ENCODE measurements at regions not wholly inside any gene's neighbourhood (a gene's known extent, or its start where the extent isn't known, plus 50 kb on each side); places are given as distances from the start of the nearest gene placed in this dataset.
"Not testable (repeated sequence)": the region's sequence is repeated elsewhere in the genome, so short reads cannot be mapped to it uniquely, and the experiment has no call there.

DNA sequence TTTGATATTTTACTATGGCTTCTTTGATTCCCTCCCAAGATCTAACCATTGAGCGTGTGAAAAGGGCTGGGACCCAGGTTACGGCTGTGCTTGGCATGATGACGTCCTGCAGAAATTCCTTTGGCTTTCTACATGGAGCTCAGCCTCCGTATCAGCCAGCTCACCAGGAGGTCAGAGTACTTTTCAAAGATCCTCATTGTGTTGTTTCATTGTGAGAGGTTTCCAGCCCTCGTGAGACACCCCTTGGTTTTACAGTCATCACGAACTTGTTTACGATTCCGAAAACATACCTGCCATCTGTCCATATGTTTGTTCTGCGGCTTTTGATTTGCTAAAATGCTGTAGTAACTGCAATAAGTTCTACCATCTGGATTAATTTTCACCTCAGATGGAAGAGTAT is 453.1 kb downstream of the TMEM121 start:
- Histone ChIP-seq H3K27ac (no peak overlapping the region), H3K36me3 (ENCODE audit: insufficient read depth, low read length) (no peaks in the 10 kb centered on the region), H3K4me3 (no peak overlapping the region), H3K9ac (ENCODE audit: insufficient read length) (no peak overlapping the region), H3K9me3 (ENCODE audit: low read depth, low read length) (no peaks in the 10 kb centered on the region)
- DNase-seq (ENCODE audit: low read depth, low spot score), result no peak
- TF ChIP-seq POLR2AphosphoS5 (IDR thresholded peaks at IDR 0.05; ENCODE audit: borderline replicate concordance, low read depth, low read length) (no peak), FOXP2 (optimal IDR thresholded peaks at IDR 0.05; ENCODE audit: control extremely low read depth, extremely low read length, insufficient read depth) (no peak), EZH2 (IDR thresholded peaks at IDR 0.05) (no peak)

- no peak overlapping the region for H3K4me3 ChIP-seq
- TF ChIP-seq POLR2AphosphoS5 (IDR thresholded peaks at IDR 0.05; ENCODE audit: borderline replicate concordance, low read depth, low read length), result no peak
- TF ChIP-seq FOXP2 (optimal IDR thresholded peaks at IDR 0.05; ENCODE audit: control extremely low read depth, extremely low read length, insufficient read depth), result no peak
- no peak for TF ChIP-seq EZH2 (IDR thresholded peaks at IDR 0.05)
These were observed 453.8 kb downstream of the TMEM121 start for GRCh38 chr14:105980224-105980623.

GRCh38 chr14:105981517-105982302 is 455.3 kb downstream of the TMEM121 start:
- not testable (repeated sequence) for H3K4me3 ChIP-seq; H3K27ac ChIP-seq; H3K9me3 ChIP-seq (ENCODE audit: low read depth, low read length); H3K9ac ChIP-seq (ENCODE audit: insufficient read length); DNase-seq (ENCODE audit: low read depth, low spot score); H3K36me3 ChIP-seq (ENCODE audit: insufficient read depth, low read length)

More at GRCh38 chr14:105980224-105980623, 453.8 kb downstream of the TMEM121 start:
- Histone ChIP-seq H3K9me3 (ENCODE audit: low read depth, low read length) (no peaks in the 10 kb centered on the region), H3K27ac (no peak overlapping the region), H3K9ac (ENCODE audit: insufficient read length) (no peak overlapping the region), H3K36me3 (ENCODE audit: insufficient read depth, low read length) (no peaks in the 10 kb centered on the region)
- DNase-seq (ENCODE audit: low read depth, low spot score), result no peak

DNA sequence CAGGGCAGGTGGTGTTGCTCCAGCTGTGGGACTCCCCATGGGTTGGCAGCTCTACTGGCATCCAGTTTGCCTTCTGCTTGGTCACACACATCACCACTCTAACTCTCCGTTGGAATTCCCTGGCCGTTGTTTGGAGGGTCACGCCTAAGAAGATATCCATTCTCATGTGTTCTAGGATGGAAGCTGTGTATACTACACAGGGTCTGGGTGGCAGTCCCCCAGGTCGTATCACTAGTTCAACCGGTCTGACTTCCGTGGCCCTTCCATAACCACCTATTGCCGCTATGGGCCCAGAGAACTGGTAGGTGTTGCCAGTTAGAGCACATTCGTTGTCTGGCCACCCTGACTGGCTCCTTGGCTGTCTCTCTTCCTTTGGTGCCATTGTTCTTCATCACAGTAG is 456.3 kb downstream of the TMEM121 start:
- no peak overlapping the region for H3K4me3 ChIP-seq
- no peaks in the 10 kb centered on the region for H3K36me3 ChIP-seq (ENCODE audit: insufficient read depth, low read length)
- DNase-seq (ENCODE audit: low read depth, low spot score), result no peak
- no peak overlapping the region for H3K9ac ChIP-seq (ENCODE audit: insufficient read length)
- TF ChIP-seq POLR2AphosphoS5 (IDR thresholded peaks at IDR 0.05; ENCODE audit: borderline replicate concordance, low read depth, low read length) (no peak), EZH2 (IDR thresholded peaks at IDR 0.05) (no peak), FOXP2 (optimal IDR thresholded peaks at IDR 0.05; ENCODE audit: control extremely low read depth, extremely low read length, insufficient read depth) (no peak)
- no peak overlapping the region for H3K27ac ChIP-seq
- no peaks in the 10 kb centered on the region for H3K9me3 ChIP-seq (ENCODE audit: low read depth, low read length)

DNA sequence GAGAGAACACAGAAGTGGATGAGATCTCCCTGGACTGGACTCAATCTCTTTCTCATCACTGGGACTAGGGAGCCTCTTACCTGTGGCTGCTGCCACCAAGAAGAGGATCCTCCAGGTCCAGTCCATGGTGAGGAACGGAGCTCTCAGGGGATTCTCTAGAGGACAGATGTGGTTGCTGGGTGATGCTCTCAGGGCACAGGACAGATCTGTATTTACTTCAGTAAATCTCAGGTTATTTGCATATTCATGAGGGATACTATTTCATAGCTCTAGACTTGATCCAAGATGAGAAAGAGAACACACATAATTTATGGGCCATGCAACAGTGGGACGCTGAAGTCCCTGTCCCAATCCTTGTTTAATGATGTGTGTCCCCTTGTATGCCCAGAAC is 460.5 kb downstream of the TMEM121 start:
- Histone ChIP-seq H3K27ac (no peak overlapping the region), H3K36me3 (ENCODE audit: insufficient read depth, low read length) (no peaks in the 10 kb centered on the region), H3K9me3 (ENCODE audit: low read depth, low read length) (no peaks in the 10 kb centered on the region), H3K4me3 (no peak overlapping the region), H3K9ac (ENCODE audit: insufficient read length) (no peak overlapping the region)
- no peak for DNase-seq (ENCODE audit: low read depth, low spot score)
- TF ChIP-seq FOXP2 (optimal IDR thresholded peaks at IDR 0.05; ENCODE audit: control extremely low read depth, extremely low read length, insufficient read depth) (no peak), POLR2AphosphoS5 (IDR thresholded peaks at IDR 0.05; ENCODE audit: borderline replicate concordance, low read depth, low read length) (no peak), EZH2 (IDR thresholded peaks at IDR 0.05) (no peak)

DNA sequence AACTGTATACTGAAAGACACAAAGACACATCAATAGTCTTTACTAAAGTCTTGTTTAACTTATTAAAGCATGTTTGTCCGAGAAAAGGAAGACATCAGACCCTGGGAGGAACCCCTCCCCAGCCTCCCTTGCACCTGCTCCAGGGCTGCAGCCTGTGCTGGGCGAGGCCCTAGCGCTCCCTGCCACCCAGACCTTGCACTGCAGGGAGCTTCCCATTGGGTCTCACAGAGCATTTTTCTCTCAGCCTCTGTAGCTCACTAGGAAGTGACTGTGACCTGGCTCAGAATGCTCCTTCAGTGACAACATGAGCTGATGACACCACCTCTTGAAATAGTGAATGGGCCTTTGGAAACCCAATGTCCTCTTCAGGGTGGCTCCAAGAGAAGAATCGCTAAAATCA is 461.2 kb downstream of the TMEM121 start:
- Histone ChIP-seq H3K4me3 (no peak overlapping the region), H3K27ac (no peak overlapping the region), H3K36me3 (ENCODE audit: insufficient read depth, low read length) (no peaks in the 10 kb centered on the region), H3K9ac (ENCODE audit: insufficient read length) (no peak overlapping the region), H3K9me3 (ENCODE audit: low read depth, low read length) (no peaks in the 10 kb centered on the region)
- no peak for DNase-seq (ENCODE audit: low read depth, low spot score)
- no peak for TF ChIP-seq FOXP2 (optimal IDR thresholded peaks at IDR 0.05; ENCODE audit: control extremely low read depth, extremely low read length, insufficient read depth)
- no peak for TF ChIP-seq POLR2AphosphoS5 (IDR thresholded peaks at IDR 0.05; ENCODE audit: borderline replicate concordance, low read depth, low read length)
- no peak for TF ChIP-seq EZH2 (IDR thresholded peaks at IDR 0.05)

DNA sequence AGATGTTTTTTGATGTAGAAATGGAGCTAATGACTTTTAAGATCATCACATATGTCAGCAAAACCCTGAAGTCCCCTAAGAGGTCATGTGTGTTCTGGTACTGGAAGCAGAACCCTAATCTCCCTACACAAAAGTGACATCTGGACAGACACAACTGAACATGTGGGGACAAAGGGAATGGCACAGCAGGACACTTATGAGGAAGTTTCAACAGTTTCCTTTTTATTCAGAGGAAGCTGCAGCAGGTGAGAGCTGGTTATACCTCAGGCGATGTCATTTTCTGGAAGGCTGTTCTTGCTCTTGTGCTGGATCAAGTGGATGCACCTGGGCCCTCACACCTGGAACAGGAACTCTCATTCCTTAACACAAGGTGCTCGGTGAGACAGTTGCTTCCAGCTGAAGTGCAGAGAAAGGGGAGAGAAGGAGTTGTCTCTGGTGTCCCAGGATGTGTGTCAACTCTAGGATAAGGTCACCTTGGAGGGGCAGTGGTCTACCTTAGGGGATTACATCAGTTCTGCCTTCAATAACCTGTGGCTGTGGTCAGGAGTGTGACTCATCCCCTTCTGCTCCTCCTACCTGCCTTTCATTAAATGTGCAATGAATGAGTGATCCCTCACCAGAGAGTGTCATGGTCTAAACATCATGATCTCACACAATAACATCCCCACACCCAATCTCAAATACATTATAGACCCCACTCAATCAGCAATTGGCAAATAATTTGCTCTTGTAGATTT is 463.4 kb downstream of the TMEM121 start:
- Histone ChIP-seq H3K4me3 (no peak overlapping the region), H3K27ac (no peak overlapping the region), H3K9me3 (ENCODE audit: low read depth, low read length) (no peaks in the 10 kb centered on the region), H3K9ac (ENCODE audit: insufficient read length) (no peak overlapping the region), H3K36me3 (ENCODE audit: insufficient read depth, low read length) (no peaks in the 10 kb centered on the region)
- DNase-seq (ENCODE audit: low read depth, low spot score), result no peak
- TF ChIP-seq EZH2 (IDR thresholded peaks at IDR 0.05) (no peak), POLR2AphosphoS5 (IDR thresholded peaks at IDR 0.05; ENCODE audit: borderline replicate concordance, low read depth, low read length) (no peak), FOXP2 (optimal IDR thresholded peaks at IDR 0.05; ENCODE audit: control extremely low read depth, extremely low read length, insufficient read depth) (no peak)

DNA sequence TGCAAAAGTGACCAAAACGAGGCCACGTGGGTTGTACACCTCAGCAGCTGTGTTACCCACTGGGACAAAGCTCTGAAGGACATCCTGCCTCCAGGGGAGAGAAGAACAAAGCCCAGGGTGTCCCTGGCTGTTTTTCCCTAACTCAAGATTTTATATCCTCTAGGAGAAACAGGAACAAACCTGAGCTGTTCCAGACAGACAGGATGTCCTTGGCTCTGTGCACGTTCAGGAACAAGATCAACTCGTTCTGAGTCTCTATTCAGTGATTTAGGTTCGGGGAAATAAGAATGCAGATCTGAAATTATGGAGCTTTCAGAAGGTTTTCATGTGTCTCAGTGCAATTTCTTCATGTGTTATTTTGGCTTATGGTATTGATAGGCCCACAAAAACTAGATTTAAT is 465.3 kb downstream of the TMEM121 start:
- H3K9ac ChIP-seq (ENCODE audit: insufficient read length); DNase-seq (ENCODE audit: low read depth, low spot score); H3K4me3 ChIP-seq; H3K36me3 ChIP-seq (ENCODE audit: insufficient read depth, low read length); H3K27ac ChIP-seq; H3K9me3 ChIP-seq (ENCODE audit: low read depth, low read length): not testable (repeated sequence)

- H3K27ac ChIP-seq, result no peak overlapping the region
- no peak overlapping the region for H3K4me3 ChIP-seq
- no peaks in the 10 kb centered on the region for H3K36me3 ChIP-seq (ENCODE audit: insufficient read depth, low read length)
- TF ChIP-seq EZH2 (IDR thresholded peaks at IDR 0.05), result no peak
- no peak for TF ChIP-seq FOXP2 (optimal IDR thresholded peaks at IDR 0.05; ENCODE audit: control extremely low read depth, extremely low read length, insufficient read depth)
- TF ChIP-seq POLR2AphosphoS5 (IDR thresholded peaks at IDR 0.05; ENCODE audit: borderline replicate concordance, low read depth, low read length), result no peak
- no peaks in the 10 kb centered on the region for H3K9me3 ChIP-seq (ENCODE audit: low read depth, low read length)
- no peak overlapping the region for H3K9ac ChIP-seq (ENCODE audit: insufficient read length)
- DNase-seq (ENCODE audit: low read depth, low spot score), result no peak
These were observed 467.4 kb downstream of the TMEM121 start for GRCh38 chr14:105993814-105994213.

DNA sequence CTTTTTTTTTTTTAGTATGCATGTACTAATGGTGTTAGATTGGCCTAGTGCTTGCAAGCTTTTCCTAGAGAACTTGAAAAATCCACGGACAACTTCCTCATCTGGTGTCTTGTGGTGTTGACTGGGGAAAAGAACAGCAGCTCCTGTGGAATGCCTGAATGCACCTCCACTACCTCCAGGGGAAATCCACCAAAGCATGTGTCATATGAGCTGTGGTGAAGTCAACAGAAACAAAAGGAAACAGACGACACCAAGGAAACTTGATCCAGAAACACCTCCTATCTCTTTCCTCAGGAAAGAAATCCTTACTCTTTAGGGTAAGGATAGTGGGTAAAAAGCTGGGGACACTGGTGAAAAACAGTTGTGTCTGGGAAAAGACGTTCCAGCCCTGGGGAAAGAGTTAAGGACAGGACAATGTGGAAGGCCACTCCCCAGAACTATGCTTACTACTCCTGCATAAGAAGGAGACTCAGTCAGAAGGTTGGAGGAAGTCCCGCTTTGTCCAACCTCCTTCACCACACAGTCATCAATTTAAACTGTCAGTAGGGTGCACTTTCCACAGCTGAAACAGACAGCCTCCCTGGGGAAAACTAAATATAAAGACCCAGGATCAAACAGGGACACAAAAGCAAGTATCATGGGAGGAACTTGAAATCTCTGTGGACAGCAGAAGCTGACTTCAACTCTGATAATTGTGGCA is 468.8 kb downstream of the TMEM121 start:
- not testable (repeated sequence) for H3K4me3 ChIP-seq; H3K9me3 ChIP-seq (ENCODE audit: low read depth, low read length); H3K9ac ChIP-seq (ENCODE audit: insufficient read length); H3K36me3 ChIP-seq (ENCODE audit: insufficient read depth, low read length); DNase-seq (ENCODE audit: low read depth, low spot score); H3K27ac ChIP-seq

GRCh38 chr14:105998597-105998996 is 472.2 kb downstream of the TMEM121 start:
- H3K27ac ChIP-seq; H3K4me3 ChIP-seq; DNase-seq (ENCODE audit: low read depth, low spot score); H3K9ac ChIP-seq (ENCODE audit: insufficient read length); H3K9me3 ChIP-seq (ENCODE audit: low read depth, low read length); H3K36me3 ChIP-seq (ENCODE audit: insufficient read depth, low read length): not testable (repeated sequence)

Measured in SK-N-MC (cell line).